GM21528 (cell line): ENCODE measurements at regions not wholly inside any gene's neighbourhood (a gene's known extent, or its start where the extent isn't known, plus 50 kb on each side); places are given as distances from the start of the nearest gene placed in this dataset.

ENCODE experiments used
- ATAC-seq: cut with Tn5 transposase; IDR thresholded peaks from one replicate; pipeline ENCODE4 v1.9.1; 2021; ENCODE audit warnings: mild to moderate bottlenecking, moderate library complexity; ENCODE audit not compliant: unreplicated experiment, low FRiP score

- ATAC-seq, result no peak
Observed at GRCh38 chr13:70714993-70715392, 606.7 kb upstream of the KLHL1 start.

- no peak for ATAC-seq
Observed at GRCh38 chr13:70708775-70709174, 600.5 kb upstream of the KLHL1 start.

- no peak for ATAC-seq
Observed at GRCh38 chr13:70703755-70704154, 595.5 kb upstream of the KLHL1 start.

GRCh38 chr13:70694996-70695715 lies 586.9 kb upstream of the KLHL1 start:
- no peak for ATAC-seq

- ATAC-seq, result no peak
Observed at GRCh38 chr13:70668983-70669382, 560.7 kb upstream of the KLHL1 start.

- ATAC-seq, result no peak
Observed at GRCh38 chr13:70668293-70668692, 560.0 kb upstream of the KLHL1 start.

- no peak for ATAC-seq
Observed at GRCh38 chr13:70666883-70667556, 558.8 kb upstream of the KLHL1 start.

GRCh38 chr13:70662231-70662940 lies 554.1 kb upstream of the KLHL1 start:
- no peak for ATAC-seq

GRCh38 chr13:70644052-70644451 lies 535.8 kb upstream of the KLHL1 start:
- no peak for ATAC-seq

- ATAC-seq, result no peak
Observed at GRCh38 chr13:70634893-70635292, 526.6 kb upstream of the KLHL1 start.

GRCh38 chr13:70630247-70630646 lies 522.0 kb upstream of the KLHL1 start:
- ATAC-seq, result no peak

GRCh38 chr13:70623239-70623638 lies 515.0 kb upstream of the KLHL1 start:
- no peak for ATAC-seq

GRCh38 chr13:70622796-70623195 lies 514.5 kb upstream of the KLHL1 start:
- ATAC-seq, result no peak

- ATAC-seq, result no peak
Observed at GRCh38 chr13:70619936-70620335, 511.7 kb upstream of the KLHL1 start.

GRCh38 chr13:70616847-70617246 lies 508.6 kb upstream of the KLHL1 start:
- no peak for ATAC-seq

GRCh38 chr13:70613295-70613694 lies 505.0 kb upstream of the KLHL1 start:
- no peak for ATAC-seq

- no peak for ATAC-seq
Observed at GRCh38 chr13:70612881-70613280, 504.6 kb upstream of the KLHL1 start.

GRCh38 chr13:70604448-70604847 lies 496.2 kb upstream of the KLHL1 start:
- ATAC-seq, result no peak

- ATAC-seq, result no peak
Observed at GRCh38 chr13:70593716-70594115, 485.5 kb upstream of the KLHL1 start.

GRCh38 chr13:70585109-70585508 lies 476.9 kb upstream of the KLHL1 start:
- no peak for ATAC-seq

- no peak for ATAC-seq
Observed at GRCh38 chr13:70580825-70581224, 472.6 kb upstream of the KLHL1 start.

- ATAC-seq, result no peak
Observed at GRCh38 chr13:70579941-70580340, 471.7 kb upstream of the KLHL1 start.
